SK-N-SH (cell line): ENCODE measurements at regions not wholly inside any gene's neighbourhood (a gene's known extent, or its start where the extent isn't known, plus 50 kb on each side); places are given as distances from the start of the nearest gene placed in this dataset.

Experiments
- CTCF ChIA-PET: fragments of 300-600, 350-600 bp; formaldehyde crosslinking; extraction: SDS; loops from one replicate; lab custom pipeline; 2021; lab: Yijun Ruan, JAX
- POLR2A ChIA-PET: fragments of 350-600 bp; sonication (Branson Sonifier 250); formaldehyde crosslinking; extraction: SDS; loops from one replicate; lab custom pipeline; 2020; ENCODE audit warnings: antibody characterized with exemption, inconsistent platforms; lab: Yijun Ruan, JAX
- DNase-seq: peaks from one replicate; pipeline ENCODE4 v3.0.0; 2012
- H2AFZ ChIP-seq: fragments of 200-600 bp; sonication (generic); 2 replicates; pipeline ENCODE4 v1.8.1; 2016; ENCODE audit warnings: antibody characterized with exemption, mild to moderate bottlenecking, low read depth
- H3F3A ChIP-seq: fragments of 200-600 bp; sonication (generic); replicated peaks from 2 replicates; pipeline ENCODE3; 2016; ENCODE audit warnings: antibody characterized with exemption, mild to moderate bottlenecking; ENCODE audit not compliant: insufficient read depth
- H3K27ac ChIP-seq, 2 experiments: fragments of 200-500 bp in 1 of 2; fragments of 200-600 bp in 1 of 2; sonication (Bioruptor generic) in 1 of 2; sonication (generic), shearing (Covaris generic) in 1 of 2; 2 replicates each; pipeline versions ENCODE4 v1.5.1 to v1.6.1; 2014 to 2016; ENCODE audit warnings: low read depth in 2 of 2, inconsistent platforms in 1 of 2, low read length in 1 of 2, mild to moderate bottlenecking in 1 of 2, mixed read lengths in 1 of 2
- H3K27me3 ChIP-seq: fragments of 200-600 bp; sonication (generic), shearing (Covaris generic); 2 replicates; pipeline ENCODE4 v1.6.1; 2016; ENCODE audit warnings: mixed run types; ENCODE audit not compliant: insufficient read depth
- H3K36me3 ChIP-seq, 2 experiments: fragments of 200-500 bp in 1 of 2; fragments of 200-600 bp in 1 of 2; sonication (Bioruptor generic) in 1 of 2; sonication (generic) in 1 of 2; replicated peaks in 1 of 2; 2 replicates each; pipeline versions ENCODE3 to v1.5.1; 2014 to 2016; ENCODE audit warnings: low read length in 1 of 2, mild to moderate bottlenecking in 1 of 2; ENCODE audit not compliant: insufficient read depth in 2 of 2, control insufficient read depth in 1 of 2
- H3K4me1 ChIP-seq, 2 experiments: fragments of 200-500 bp in 1 of 2; fragments of 200-600 bp in 1 of 2; sonication (Bioruptor generic) in 1 of 2; sonication (generic), shearing (Covaris generic) in 1 of 2; 2 replicates each; pipeline versions ENCODE4 v1.5.1 to v1.6.1; 2014 to 2016; ENCODE audit warnings: low read depth in 1 of 2, low read length in 1 of 2, mixed run types in 1 of 2; ENCODE audit not compliant: insufficient read depth in 2 of 2, control insufficient read depth in 1 of 2
- H3K4me2 ChIP-seq: fragments of 200-600 bp; sonication (generic), shearing (Covaris generic); 2 replicates; pipeline ENCODE4 v1.6.1; 2017; ENCODE audit warnings: mixed run types
- H3K4me3 ChIP-seq, 2 experiments: fragments of 200-500 bp in 1 of 2; fragments of 200-600 bp in 1 of 2; sonication (Bioruptor generic) in 1 of 2; sonication (generic), shearing (Covaris generic) in 1 of 2; 2 replicates each; pipeline versions ENCODE4 v1.5.1 to v1.8.1; 2014 to 2016; ENCODE audit warnings: low read depth in 2 of 2, inconsistent platforms in 1 of 2, low read length in 1 of 2, mild to moderate bottlenecking in 1 of 2, mixed read lengths in 1 of 2, moderate library complexity in 1 of 2
- H3K79me2 ChIP-seq: fragments of 200-600 bp; sonication (generic); 2 replicates; pipeline ENCODE4 v1.8.1; 2017; ENCODE audit warnings: mild to moderate bottlenecking; ENCODE audit not compliant: insufficient read depth
- H3K9ac ChIP-seq: fragments of 200-600 bp; sonication (generic); 2 replicates; pipeline ENCODE4 v1.6.1; 2017; ENCODE audit warnings: mixed run types
- H3K9me2 ChIP-seq: fragments of 200-600 bp; sonication (generic); 2 replicates; pipeline ENCODE4 v1.6.1; 2017; ENCODE audit warnings: mixed run types
- H3K9me3 ChIP-seq: fragments of 200-600 bp; sonication (generic); 2 replicates; pipeline ENCODE4 v1.6.1; 2017; ENCODE audit warnings: mixed run types, mild to moderate bottlenecking, moderate library complexity
- H4K20me1 ChIP-seq: fragments of 200-600 bp; sonication (generic); 2 replicates; pipeline ENCODE4 v1.6.1; 2017; ENCODE audit warnings: mild to moderate bottlenecking, mixed run types; ENCODE audit not compliant: insufficient read depth
- CHD2 ChIP-seq: fragments of 150-350 bp; IDR thresholded peaks from 2 replicates; pipeline ENCODE4 v1.6.1; 2018; ENCODE audit warnings: low read length; ENCODE audit not compliant: partially characterized antibody
- ELF1 ChIP-seq: IDR thresholded peaks from 2 replicates; pipeline ENCODE4 v1.4.0; 2012
- EP300 ChIP-seq, 2 experiments: IDR thresholded peaks; 2 replicates each; pipeline versions ENCODE4 v1.4.0 to v1.6.1; 2012; ENCODE audit warnings: borderline replicate concordance in 1 of 2, low read depth in 1 of 2, low read length in 1 of 2
- EZH2phosphoT487 ChIP-seq: fragments of 200-600 bp; sonication (generic); IDR thresholded peaks from 2 replicates; pipeline ENCODE4 v1.6.1; 2017; ENCODE audit warnings: low read depth, mixed run types, mild to moderate bottlenecking, antibody characterized with exemption, moderate library complexity, borderline replicate concordance
- GABPA ChIP-seq: IDR thresholded peaks from 2 replicates; pipeline ENCODE4 v1.4.0; 2012; ENCODE audit warnings: low read depth, mild to moderate bottlenecking
- GATA2 ChIP-seq: sonication (generic); formaldehyde crosslinking; IDR thresholded peaks from 2 replicates; pipeline ENCODE4 v1.5.0; 2020; ENCODE audit warnings: mild to moderate bottlenecking, missing genetic modification reagents
- IRF3 ChIP-seq: fragments of 150-350 bp; IDR thresholded peaks from 2 replicates; pipeline ENCODE4 v1.6.1; 2016; ENCODE audit warnings: mild to moderate bottlenecking, low read depth, low read length
- JUND ChIP-seq: IDR thresholded peaks from 2 replicates; pipeline ENCODE4 v1.4.0; 2012
- MAX ChIP-seq: IDR thresholded peaks from 2 replicates; pipeline ENCODE4 v1.4.0; 2012; ENCODE audit warnings: low read depth
- MEF2A ChIP-seq: IDR thresholded peaks from 2 replicates; pipeline ENCODE4 v1.4.0; 2012; ENCODE audit warnings: low read depth, borderline replicate concordance
- MXI1 ChIP-seq: IDR thresholded peaks from 2 replicates; pipeline ENCODE4 v1.6.1; 2012; ENCODE audit warnings: mild to moderate bottlenecking, low read depth, low read length, improper control_type of control experiment
- NFIC ChIP-seq: IDR thresholded peaks from 2 replicates; pipeline ENCODE4 v1.4.0; 2012; ENCODE audit warnings: borderline replicate concordance
- RCOR1 ChIP-seq: fragments of 150-350 bp; IDR thresholded peaks from 2 replicates; pipeline ENCODE4 v1.6.1; 2017; ENCODE audit warnings: antibody characterized with exemption, low read length
- RFX5 ChIP-seq: IDR thresholded peaks from 2 replicates; pipeline ENCODE4 v1.6.1; 2012; ENCODE audit warnings: mild to moderate bottlenecking, improper control_type of control experiment, low read length
- TAF1 ChIP-seq: IDR thresholded peaks from 2 replicates; pipeline ENCODE4 v1.6.1; 2012; ENCODE audit warnings: low read depth, mild to moderate bottlenecking, low read length, moderate library complexity, borderline replicate concordance
- TCF12 ChIP-seq: IDR thresholded peaks from 2 replicates; pipeline ENCODE4 v1.4.0; 2012
- YY1 ChIP-seq: IDR thresholded peaks from 2 replicates; pipeline ENCODE4 v1.4.0; 2012; ENCODE audit warnings: low read depth, mild to moderate bottlenecking
- WGBS: methylation state at CpG from one replicate; pipeline ENCODE4 v1.1.6; 2017; ENCODE audit warnings: low lambda C conversion rate; 5-methylcytosine and 5-hydroxymethylcytosine counted together
- TF ChIP-seq, protein P1 (sequence below): IDR thresholded peaks from 2 replicates; pipeline ENCODE4 v1.4.0; 2012; ENCODE audit warnings: low read depth, borderline replicate concordance
- TF ChIP-seq, protein P2 (sequence below): fragments of 200-600 bp; sonication (generic); IDR thresholded peaks from 2 replicates; pipeline ENCODE4 v1.6.1; 2017; ENCODE audit warnings: antibody characterized with exemption, mild to moderate bottlenecking, moderate library complexity

DNA sequence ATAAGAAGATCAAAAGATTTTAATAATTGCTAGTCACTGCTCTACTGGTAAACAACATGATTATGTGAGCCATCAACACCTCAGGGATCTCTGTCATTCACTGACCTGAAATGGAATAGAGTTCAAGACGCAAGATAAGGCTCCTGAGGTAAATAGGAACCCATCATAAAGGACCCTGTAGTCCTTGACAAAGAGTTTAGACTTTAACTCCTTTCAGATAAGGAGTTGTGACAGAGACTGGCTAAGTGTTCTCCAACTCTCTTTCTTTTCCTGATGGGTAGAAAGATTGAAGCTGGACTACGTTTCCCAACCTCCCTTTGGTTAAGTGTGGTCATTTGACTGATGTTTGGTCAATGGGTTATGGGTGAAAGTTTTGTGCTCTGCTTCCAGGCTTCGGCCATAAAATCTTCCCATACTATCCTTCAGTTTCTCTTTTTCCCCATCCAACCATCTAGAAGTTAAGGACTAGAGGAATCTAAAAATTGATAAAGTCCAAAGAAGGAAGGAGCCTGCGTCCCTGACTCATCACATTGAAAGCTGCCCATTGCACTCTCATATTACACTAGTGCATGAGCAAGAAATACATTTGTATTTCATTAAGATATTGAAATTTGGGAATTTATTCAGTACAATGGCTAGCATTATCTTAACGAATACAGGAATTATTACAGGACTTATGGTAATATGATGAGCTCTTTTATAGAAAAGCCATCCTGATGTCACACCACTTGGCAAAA, 293.7 kb upstream of the ACVR2A start:
- DNase-seq = no peak
- no peak overlapping the region for H3K4me2 ChIP-seq

More for the DNA sequence above, 293.7 kb upstream of the ACVR2A start:
- H2AFZ ChIP-seq = no peak overlapping the region
- TF ChIP-seq MXI1 (no peak), CHD2 (no peak), MEF2A (no peak), TAF1 (no peak), YY1 (no peak), JUND (no peak), GATA2 (CRISPR knock-in tag) (no peak), RFX5 (no peak), GABPA (no peak), ELF1 (no peak), EZH2phosphoT487 (no peak), EP300 (IDR thresholded peaks at IDR 0.05; ENCODE audit: borderline replicate concordance in 1 of 2, low read depth in 1 of 2, low read length in 1 of 2) (no peak), IRF3 (no peak), RCOR1 (no peak), MAX (no peak), TCF12 (no peak), NFIC (no peak)
- TF ChIP-seq, protein P1, sequence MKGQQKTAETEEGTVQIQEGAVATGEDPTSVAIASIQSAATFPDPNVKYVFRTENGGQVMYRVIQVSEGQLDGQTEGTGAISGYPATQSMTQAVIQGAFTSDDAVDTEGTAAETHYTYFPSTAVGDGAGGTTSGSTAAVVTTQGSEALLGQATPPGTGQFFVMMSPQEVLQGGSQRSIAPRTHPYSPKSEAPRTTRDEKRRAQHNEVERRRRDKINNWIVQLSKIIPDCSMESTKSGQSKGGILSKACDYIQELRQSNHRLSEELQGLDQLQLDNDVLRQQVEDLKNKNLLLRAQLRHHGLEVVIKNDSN = no peak
- TF ChIP-seq, protein P2, sequence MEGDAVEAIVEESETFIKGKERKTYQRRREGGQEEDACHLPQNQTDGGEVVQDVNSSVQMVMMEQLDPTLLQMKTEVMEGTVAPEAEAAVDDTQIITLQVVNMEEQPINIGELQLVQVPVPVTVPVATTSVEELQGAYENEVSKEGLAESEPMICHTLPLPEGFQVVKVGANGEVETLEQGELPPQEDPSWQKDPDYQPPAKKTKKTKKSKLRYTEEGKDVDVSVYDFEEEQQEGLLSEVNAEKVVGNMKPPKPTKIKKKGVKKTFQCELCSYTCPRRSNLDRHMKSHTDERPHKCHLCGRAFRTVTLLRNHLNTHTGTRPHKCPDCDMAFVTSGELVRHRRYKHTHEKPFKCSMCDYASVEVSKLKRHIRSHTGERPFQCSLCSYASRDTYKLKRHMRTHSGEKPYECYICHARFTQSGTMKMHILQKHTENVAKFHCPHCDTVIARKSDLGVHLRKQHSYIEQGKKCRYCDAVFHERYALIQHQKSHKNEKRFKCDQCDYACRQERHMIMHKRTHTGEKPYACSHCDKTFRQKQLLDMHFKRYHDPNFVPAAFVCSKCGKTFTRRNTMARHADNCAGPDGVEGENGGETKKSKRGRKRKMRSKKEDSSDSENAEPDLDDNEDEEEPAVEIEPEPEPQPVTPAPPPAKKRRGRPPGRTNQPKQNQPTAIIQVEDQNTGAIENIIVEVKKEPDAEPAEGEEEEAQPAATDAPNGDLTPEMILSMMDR = no peak
- TF ChIP-seq, all 33 proteins: peak for 0
- no peaks in the 10 kb centered on the region for H3K9me2 ChIP-seq
- no peak overlapping the region for H3K9ac ChIP-seq
- no peaks in the 10 kb centered on the region for H4K20me1 ChIP-seq
- H3K4me1 ChIP-seq = no peaks in the 10 kb centered on the region
- H3K27ac ChIP-seq = no peak overlapping the region
- H3F3A ChIP-seq = no peaks in the 10 kb centered on the region
- no peaks in the 10 kb centered on the region for H3K9me3 ChIP-seq
- CTCF ChIA-PET = interaction anchor here (1.3 kb wide), 1 partner anchor 30 kb away, joined by 3 read pairs; no protein-coding TSS in a partner anchor
- POLR2A ChIA-PET = no interaction called here
- H3K36me3 ChIP-seq = no peaks in the 10 kb centered on the region
- no peaks in the 10 kb centered on the region; the same call in 1 of the 2 replicates for H3K27me3 ChIP-seq
- WGBS = 0% methylated on average over 5 of the region's 5 CpGs
- H3K4me3 ChIP-seq = no peak overlapping the region
- no peaks in the 10 kb centered on the region for H3K79me2 ChIP-seq
